ENCODE measurements at regions not wholly inside any gene's neighbourhood (a gene's known extent, or its start where the extent isn't known, plus 50 kb on each side); places are given as distances from the start of the nearest gene placed in this dataset.

GRCh38 chr14:82359201-82359600 lies 825.5 kb upstream of the SEL1L start:
- DNase-seq (ENCODE audit: low read depth in 2 of 2): no peak

- DNase-seq (ENCODE audit: low read depth in 2 of 2): no peak
Measured at GRCh38 chr14:82362452-82362851, 828.8 kb upstream of the SEL1L start.

- DNase-seq (ENCODE audit: low read depth in 2 of 2): no peak
Measured at GRCh38 chr14:82365471-82365870, 831.8 kb upstream of the SEL1L start.

GRCh38 chr14:82366803-82367202 lies 833.1 kb upstream of the SEL1L start:
- no peak for DNase-seq (ENCODE audit: low read depth in 2 of 2)

GRCh38 chr14:82379291-82379690 lies 845.6 kb upstream of the SEL1L start:
- no peak for DNase-seq (ENCODE audit: low read depth in 2 of 2)

GRCh38 chr14:82385048-82385447 lies 851.4 kb upstream of the SEL1L start:
- DNase-seq (ENCODE audit: low read depth in 2 of 2): no peak

GRCh38 chr14:82387699-82388098 lies 854.0 kb upstream of the SEL1L start:
- DNase-seq (ENCODE audit: low read depth in 2 of 2): no peak

GRCh38 chr14:82388488-82388887 lies 854.8 kb upstream of the SEL1L start:
- no peak for DNase-seq (ENCODE audit: low read depth in 2 of 2)

- DNase-seq (ENCODE audit: low read depth in 2 of 2): no peak
Measured at GRCh38 chr14:82390586-82390985, 856.9 kb upstream of the SEL1L start.

- no peak for DNase-seq (ENCODE audit: low read depth in 2 of 2)
Measured at GRCh38 chr14:82394916-82395315, 861.3 kb upstream of the SEL1L start.

GRCh38 chr14:82398256-82398655 lies 864.6 kb upstream of the SEL1L start:
- no peak for DNase-seq (ENCODE audit: low read depth in 2 of 2)

- DNase-seq (ENCODE audit: low read depth in 2 of 2): no peak
Measured at GRCh38 chr14:82403987-82404386, 870.3 kb upstream of the SEL1L start.

GRCh38 chr14:82410064-82410463 lies 876.4 kb upstream of the SEL1L start:
- no peak for DNase-seq (ENCODE audit: low read depth in 2 of 2)

GRCh38 chr14:82411298-82411697 lies 877.6 kb upstream of the SEL1L start:
- DNase-seq (ENCODE audit: low read depth in 2 of 2): no peak

- no peak for DNase-seq (ENCODE audit: low read depth in 2 of 2)
Measured at GRCh38 chr14:82412545-82412944, 878.9 kb upstream of the SEL1L start.

- DNase-seq (ENCODE audit: low read depth in 2 of 2): no peak
Measured at GRCh38 chr14:82414853-82415539, 881.3 kb upstream of the SEL1L start.

- no peak for DNase-seq (ENCODE audit: low read depth in 2 of 2)
Measured at GRCh38 chr14:82419933-82420332, 886.3 kb upstream of the SEL1L start.

GRCh38 chr14:82420871-82421270 lies 887.2 kb upstream of the SEL1L start:
- no peak for DNase-seq (ENCODE audit: low read depth in 2 of 2)

GRCh38 chr14:82421286-82421685 lies 887.6 kb upstream of the SEL1L start:
- DNase-seq (ENCODE audit: low read depth in 2 of 2): no peak

GRCh38 chr14:82422230-82422629 lies 888.6 kb upstream of the SEL1L start:
- no peak for DNase-seq (ENCODE audit: low read depth in 2 of 2)

GRCh38 chr14:82425261-82425660 lies 891.6 kb upstream of the SEL1L start:
- no peak for DNase-seq (ENCODE audit: low read depth in 2 of 2)

- no peak for DNase-seq (ENCODE audit: low read depth in 2 of 2)
Measured at GRCh38 chr14:82431031-82431430, 897.4 kb upstream of the SEL1L start.

- no peak for DNase-seq (ENCODE audit: low read depth in 2 of 2)
Measured at GRCh38 chr14:82432301-82433105, 898.9 kb upstream of the SEL1L start.

Measured in stimulated activated CD8-positive, alpha-beta memory T cell treated with anti-CD3 and anti-CD28 coated beads, Interleukin-2, amount 100 ng/mL, for 48 hours (primary cell).